ENCODE measurements at regions not wholly inside any gene's neighbourhood (a gene's known extent, or its start where the extent isn't known, plus 50 kb on each side); places are given as distances from the start of the nearest gene placed in this dataset.

DNA sequence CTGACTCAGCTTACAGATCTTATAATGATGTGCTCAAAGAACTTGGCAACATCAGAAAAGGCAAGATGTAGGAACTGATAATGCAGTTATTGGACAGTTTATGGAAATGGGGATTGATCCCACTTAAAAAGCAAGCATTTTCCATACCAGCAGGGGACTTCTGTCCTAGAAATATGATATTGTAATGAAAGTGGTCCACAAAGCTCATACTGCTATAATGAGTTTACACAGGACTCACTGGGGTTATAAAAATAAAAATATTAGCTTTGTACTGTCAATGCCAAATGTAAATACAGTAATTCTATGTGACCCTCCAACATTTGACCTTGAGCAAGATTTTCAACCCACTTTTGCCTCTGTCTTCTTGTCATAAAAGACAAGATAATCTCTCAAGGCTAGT lies 145.5 kb upstream of the SEM1 start:
- Mint-ChIP-seq H3K27me3 (ENCODE audit: low read depth, unreplicated experiment) (no peaks in the 10 kb centered on the region), H3K27ac (ENCODE audit: unreplicated experiment) (no peak overlapping the region), H3K9me3 (ENCODE audit: unreplicated experiment) (no peaks in the 10 kb centered on the region), H3K4me3 (ENCODE audit: unreplicated experiment) (no peak overlapping the region), H3K4me1 (ENCODE audit: low read depth, unreplicated experiment) (no peaks in the 10 kb centered on the region), H3K36me3 (ENCODE audit: low read depth, unreplicated experiment) (no peaks in the 10 kb centered on the region)
- Histone ChIP-seq H3K4me1 (ENCODE audit: insufficient read depth, low read length) (no peaks in the 10 kb centered on the region), H3K27me3 (ENCODE audit: insufficient read depth, low read length) (peaks cover 3% of the 10 kb centered on the region), H3K79me2 (ENCODE audit: insufficient read depth, low read length) (no peaks in the 10 kb centered on the region), H3K36me3 (ENCODE audit: insufficient read depth, low read length) (no peaks in the 10 kb centered on the region), H4K20me1 (ENCODE audit: insufficient read depth, low read length) (no peaks in the 10 kb centered on the region), H3K9ac (ENCODE audit: low read length) (no peak overlapping the region), H3K4me3 (ENCODE audit: insufficient read depth, low read depth, low read length) (no peak overlapping the region), H3K4me2 (ENCODE audit: low read length) (no peak overlapping the region), H2AFZ (ENCODE audit: low read depth, low read length) (no peak overlapping the region), H3K27ac (ENCODE audit: low read depth, low read length) (no peak overlapping the region), H3K9me3 (ENCODE audit: insufficient read depth, low read depth, low read length) (no peaks in the 10 kb centered on the region)
- FAIRE-seq (no peak), DNase-seq (ENCODE audit: low read depth) (no peak)
- no peak for TF ChIP-seq EZH2 (IDR thresholded peaks at IDR 0.05; ENCODE audit: insufficient read depth, low read length)
- TF ChIP-seq, protein P1, sequence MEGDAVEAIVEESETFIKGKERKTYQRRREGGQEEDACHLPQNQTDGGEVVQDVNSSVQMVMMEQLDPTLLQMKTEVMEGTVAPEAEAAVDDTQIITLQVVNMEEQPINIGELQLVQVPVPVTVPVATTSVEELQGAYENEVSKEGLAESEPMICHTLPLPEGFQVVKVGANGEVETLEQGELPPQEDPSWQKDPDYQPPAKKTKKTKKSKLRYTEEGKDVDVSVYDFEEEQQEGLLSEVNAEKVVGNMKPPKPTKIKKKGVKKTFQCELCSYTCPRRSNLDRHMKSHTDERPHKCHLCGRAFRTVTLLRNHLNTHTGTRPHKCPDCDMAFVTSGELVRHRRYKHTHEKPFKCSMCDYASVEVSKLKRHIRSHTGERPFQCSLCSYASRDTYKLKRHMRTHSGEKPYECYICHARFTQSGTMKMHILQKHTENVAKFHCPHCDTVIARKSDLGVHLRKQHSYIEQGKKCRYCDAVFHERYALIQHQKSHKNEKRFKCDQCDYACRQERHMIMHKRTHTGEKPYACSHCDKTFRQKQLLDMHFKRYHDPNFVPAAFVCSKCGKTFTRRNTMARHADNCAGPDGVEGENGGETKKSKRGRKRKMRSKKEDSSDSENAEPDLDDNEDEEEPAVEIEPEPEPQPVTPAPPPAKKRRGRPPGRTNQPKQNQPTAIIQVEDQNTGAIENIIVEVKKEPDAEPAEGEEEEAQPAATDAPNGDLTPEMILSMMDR (IDR thresholded peaks at IDR 0.05; ENCODE audit: insufficient read depth, low read depth, low read length), result no peak

DNA sequence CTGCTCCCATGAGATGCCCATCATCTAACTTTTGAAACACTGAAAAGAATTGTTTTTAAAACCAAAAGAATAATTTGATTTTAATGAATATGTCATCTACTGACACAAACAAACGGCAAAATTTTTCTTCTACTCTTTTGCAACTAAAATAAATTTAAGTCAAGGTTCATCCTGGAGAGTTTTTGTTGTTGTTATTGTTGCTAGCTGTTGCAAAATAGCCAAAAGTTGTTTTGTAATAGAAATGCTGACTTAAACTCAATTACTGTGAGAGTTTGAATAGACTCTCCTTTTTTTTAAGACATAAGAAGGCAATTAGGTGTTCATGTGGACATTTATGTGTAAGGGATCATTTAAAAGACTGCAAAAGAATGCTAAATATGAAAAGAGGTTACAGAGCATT lies 146.0 kb upstream of the SEM1 start:
- FAIRE-seq, result no peak
- H3K36me3 ChIP-seq (ENCODE audit: insufficient read depth, low read length), result no peaks in the 10 kb centered on the region
- H3K27ac ChIP-seq (ENCODE audit: low read depth, low read length), result no peak overlapping the region
- H3K9me3 ChIP-seq (ENCODE audit: insufficient read depth, low read depth, low read length), result no peaks in the 10 kb centered on the region
- H3K4me3 ChIP-seq (ENCODE audit: insufficient read depth, low read depth, low read length), result no peak overlapping the region
- no peaks in the 10 kb centered on the region for H3K79me2 ChIP-seq (ENCODE audit: insufficient read depth, low read length)
- H4K20me1 ChIP-seq (ENCODE audit: insufficient read depth, low read length), result no peaks in the 10 kb centered on the region
- Mint-ChIP-seq H3K27ac (ENCODE audit: unreplicated experiment) (no peak overlapping the region), H3K36me3 (ENCODE audit: low read depth, unreplicated experiment) (no peaks in the 10 kb centered on the region), H3K9me3 (ENCODE audit: unreplicated experiment) (no peaks in the 10 kb centered on the region), H3K4me3 (ENCODE audit: unreplicated experiment) (no peak overlapping the region), H3K27me3 (ENCODE audit: low read depth, unreplicated experiment) (peaks cover 4% of the 10 kb centered on the region), H3K4me1 (ENCODE audit: low read depth, unreplicated experiment) (no peaks in the 10 kb centered on the region)
- no peak overlapping the region for H2AFZ ChIP-seq (ENCODE audit: low read depth, low read length)
- H3K9ac ChIP-seq (ENCODE audit: low read length), result no peak overlapping the region
- no peak overlapping the region for H3K4me2 ChIP-seq (ENCODE audit: low read length)
- H3K4me1 ChIP-seq (ENCODE audit: insufficient read depth, low read length), result no peaks in the 10 kb centered on the region
- no peak for DNase-seq (ENCODE audit: low read depth)
- H3K27me3 ChIP-seq (ENCODE audit: insufficient read depth, low read length), result peaks cover 3% of the 10 kb centered on the region
- TF ChIP-seq, protein P1 (IDR thresholded peaks at IDR 0.05; ENCODE audit: insufficient read depth, low read depth, low read length), result no peak
- TF ChIP-seq EZH2 (IDR thresholded peaks at IDR 0.05; ENCODE audit: insufficient read depth, low read length), result no peak

- H3K4me3 Mint-ChIP-seq (ENCODE audit: unreplicated experiment), result no peak overlapping the region
- FAIRE-seq, result no peak
Measured at GRCh38 chr7:96869538-96869937, 135.8 kb upstream of the DLX6 start.

More at GRCh38 chr7:96869538-96869937, 135.8 kb upstream of the DLX6 start:
- H3K27ac ChIP-seq (ENCODE audit: low read depth, low read length), result no peak overlapping the region
- no peak overlapping the region for H3K4me3 ChIP-seq (ENCODE audit: insufficient read depth, low read depth, low read length)
- no peaks in the 10 kb centered on the region for H3K27me3 ChIP-seq (ENCODE audit: insufficient read depth, low read length)
- H3K4me1 ChIP-seq (ENCODE audit: insufficient read depth, low read length), result no peaks in the 10 kb centered on the region
- H3K36me3 ChIP-seq (ENCODE audit: insufficient read depth, low read length), result no peaks in the 10 kb centered on the region
- Mint-ChIP-seq H3K36me3 (ENCODE audit: low read depth, unreplicated experiment) (no peaks in the 10 kb centered on the region), H3K27ac (ENCODE audit: unreplicated experiment) (no peak overlapping the region), H3K4me1 (ENCODE audit: low read depth, unreplicated experiment) (no peaks in the 10 kb centered on the region), H3K27me3 (ENCODE audit: low read depth, unreplicated experiment) (peaks cover 1% of the 10 kb centered on the region), H3K9me3 (ENCODE audit: unreplicated experiment) (no peaks in the 10 kb centered on the region)
- no peak overlapping the region for H2AFZ ChIP-seq (ENCODE audit: low read depth, low read length)
- H3K9ac ChIP-seq (ENCODE audit: low read length), result no peak overlapping the region
- no peaks in the 10 kb centered on the region for H3K9me3 ChIP-seq (ENCODE audit: insufficient read depth, low read depth, low read length)
- H3K79me2 ChIP-seq (ENCODE audit: insufficient read depth, low read length), result no peaks in the 10 kb centered on the region
- no peaks in the 10 kb centered on the region for H4K20me1 ChIP-seq (ENCODE audit: insufficient read depth, low read length)
- no peak overlapping the region for H3K4me2 ChIP-seq (ENCODE audit: low read length)
- TF ChIP-seq, protein P1 (IDR thresholded peaks at IDR 0.05; ENCODE audit: insufficient read depth, low read depth, low read length), result no peak
- TF ChIP-seq EZH2 (IDR thresholded peaks at IDR 0.05; ENCODE audit: insufficient read depth, low read length), result no peak
- DNase-seq (ENCODE audit: low read depth), result no peak
